Type B pancreatic cell (in vitro differentiated cells): ENCODE measurements at regions not wholly inside any gene's neighbourhood (a gene's known extent, or its start where the extent isn't known, plus 50 kb on each side); places are given as distances from the start of the nearest gene placed in this dataset.

Experiments used
- DNase-seq: peaks from one replicate; pipeline ENCODE4 v3.0.0; 2021; ENCODE audit warnings: mixed read lengths; ENCODE audit not compliant: unreplicated experiment; ENCODE audit errors: extremely low spot score
- H3K27ac Mint-ChIP-seq: 2 replicates; pipeline ENCODE4 v1.8.0; 2021; ENCODE audit warnings: mild to moderate bottlenecking, mixed read lengths
- H3K27me3 Mint-ChIP-seq: 2 replicates; pipeline ENCODE4 v1.8.0; 2021; ENCODE audit warnings: mixed read lengths
- H3K36me3 Mint-ChIP-seq: 2 replicates; pipeline ENCODE4 v1.8.0; 2021; ENCODE audit warnings: mixed read lengths
- H3K4me1 Mint-ChIP-seq: one replicate; pipeline ENCODE4 v1.8.0; 2021; ENCODE audit warnings: mixed read lengths; ENCODE audit not compliant: unreplicated experiment
- H3K4me3 Mint-ChIP-seq: 2 replicates; pipeline ENCODE4 v1.8.0; 2021; ENCODE audit warnings: mild to moderate bottlenecking, mixed read lengths
- H3K9me3 Mint-ChIP-seq: 2 replicates; pipeline ENCODE4 v1.8.0; 2021; ENCODE audit warnings: mixed read lengths
- CTCF ChIP-seq: fragments of 200-600 bp; sonication (generic); conservative IDR thresholded peaks from 2 replicates; pipeline ENCODE4 v1.5.0; 2021; ENCODE audit warnings: antibody characterized with exemption, mild to moderate bottlenecking

- Mint-ChIP-seq H3K4me1 (peaks cover 13% of the 10 kb centered on the region), H3K9me3 (no peaks in the 10 kb centered on the region), H3K4me3 (no peak overlapping the region), H3K27me3 (peaks cover 3% of the 10 kb centered on the region), H3K27ac (no peak overlapping the region), H3K36me3 (no peaks in the 10 kb centered on the region)
- DNase-seq = no peak
- no peak for TF ChIP-seq CTCF
Observed at GRCh38 chr2:204470178-204470620, 75.1 kb upstream of the PARD3B start.

- H3K27me3 Mint-ChIP-seq = peaks cover 3% of the 10 kb centered on the region
Observed at GRCh38 chr2:204470621-204471196, 74.6 kb upstream of the PARD3B start.

GRCh38 chr2:204472375-204472774, 72.9 kb upstream of the PARD3B start:
- peaks cover 16% of the 10 kb centered on the region for H3K4me1 Mint-ChIP-seq
- H3K27me3 Mint-ChIP-seq = peaks cover 3% of the 10 kb centered on the region
- no peaks in the 10 kb centered on the region for H3K9me3 Mint-ChIP-seq
- no peak overlapping the region for H3K27ac Mint-ChIP-seq
- H3K36me3 Mint-ChIP-seq = no peaks in the 10 kb centered on the region
- DNase-seq = no peak
- no peak overlapping the region for H3K4me3 Mint-ChIP-seq
- TF ChIP-seq CTCF = no peak

More at GRCh38 chr2:204470621-204471196, 74.6 kb upstream of the PARD3B start:
- Mint-ChIP-seq H3K9me3 (no peaks in the 10 kb centered on the region), H3K36me3 (no peaks in the 10 kb centered on the region), H3K4me1 (peaks cover 13% of the 10 kb centered on the region), H3K4me3 (no peak overlapping the region), H3K27ac (no peak overlapping the region)
- DNase-seq = no peak
- no peak for TF ChIP-seq CTCF

GRCh38 chr2:204473224-204473623, 72.1 kb upstream of the PARD3B start:
- H3K4me3 Mint-ChIP-seq = no peak overlapping the region
- no peaks in the 10 kb centered on the region for H3K9me3 Mint-ChIP-seq
- H3K27me3 Mint-ChIP-seq = peaks cover 3% of the 10 kb centered on the region
- peaks cover 16% of the 10 kb centered on the region for H3K4me1 Mint-ChIP-seq
- H3K36me3 Mint-ChIP-seq = no peaks in the 10 kb centered on the region
- no peak for TF ChIP-seq CTCF
- H3K27ac Mint-ChIP-seq = no peak overlapping the region
- no peak for DNase-seq

- peaks cover 7% of the 10 kb centered on the region for H3K27me3 Mint-ChIP-seq
- H3K4me1 Mint-ChIP-seq = peaks cover 3% of the 10 kb centered on the region
- TF ChIP-seq CTCF = no peak
- H3K27ac Mint-ChIP-seq = no peak overlapping the region
- no peaks in the 10 kb centered on the region for H3K9me3 Mint-ChIP-seq
- H3K36me3 Mint-ChIP-seq = no peaks in the 10 kb centered on the region
- no peak overlapping the region for H3K4me3 Mint-ChIP-seq
- DNase-seq = no peak
Observed at GRCh38 chr2:204475399-204475798, 69.9 kb upstream of the PARD3B start.
